ENCODE measurements at regions not wholly inside any gene's neighbourhood (a gene's known extent, or its start where the extent isn't known, plus 50 kb on each side); places are given as distances from the start of the nearest gene placed in this dataset.

DNA sequence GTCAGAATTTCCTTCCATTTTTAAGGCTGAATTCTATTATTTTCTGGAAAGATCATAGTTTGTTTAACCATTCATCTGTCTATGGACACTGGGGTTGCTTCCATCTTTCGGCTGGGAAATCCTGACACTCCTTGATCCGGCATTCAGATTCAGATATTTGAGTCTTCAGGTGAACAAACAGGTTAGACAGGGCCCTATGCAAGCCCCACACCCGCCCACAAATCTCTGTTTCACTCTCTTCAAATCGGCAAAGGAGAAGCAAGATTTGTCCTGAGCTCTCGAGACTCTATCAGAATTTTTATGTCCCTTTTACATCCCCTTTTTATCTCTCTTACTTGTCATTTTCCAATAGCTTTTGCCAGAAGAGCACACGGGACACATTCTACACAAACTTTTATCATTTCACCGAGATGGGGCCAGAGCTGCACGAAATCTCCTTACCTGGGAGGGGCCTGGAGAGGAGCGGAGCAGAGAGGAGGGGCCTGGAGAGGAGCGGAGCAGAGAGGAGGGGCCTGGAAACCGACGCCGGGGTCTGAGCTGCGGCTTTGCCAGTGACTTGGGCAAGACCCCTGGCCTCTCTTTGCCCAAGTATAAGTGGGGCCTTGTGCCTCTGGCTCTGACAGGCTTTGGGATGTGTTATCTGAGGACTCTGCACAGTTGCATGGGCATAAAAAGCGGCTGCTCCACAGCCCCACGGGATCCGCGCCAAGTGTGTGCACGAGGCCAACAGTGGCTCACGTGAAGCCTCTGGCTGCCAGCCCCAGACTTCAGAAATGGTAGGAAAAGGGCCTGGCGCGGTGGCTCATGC, 54.3 kb upstream of the RBFOX3 start:
- ATAC-seq (ENCODE audit: low FRiP score in 2 of 2) (peak; percentile 59 to 83), DNase-seq (peak; percentile 79 to 89)
- peak overlapping the region in 3 of 4 donors; percentile 18 to 21 (median 20) for H3K4me3 ChIP-seq
- no peak for TF ChIP-seq POLR2A (IDR thresholded peaks at IDR 0.05)
- peak in 1 of 2 donors; percentile 25 for TF ChIP-seq POLR2AphosphoS5 (IDR thresholded peaks at IDR 0.05)
- TF ChIP-seq, protein P1, sequence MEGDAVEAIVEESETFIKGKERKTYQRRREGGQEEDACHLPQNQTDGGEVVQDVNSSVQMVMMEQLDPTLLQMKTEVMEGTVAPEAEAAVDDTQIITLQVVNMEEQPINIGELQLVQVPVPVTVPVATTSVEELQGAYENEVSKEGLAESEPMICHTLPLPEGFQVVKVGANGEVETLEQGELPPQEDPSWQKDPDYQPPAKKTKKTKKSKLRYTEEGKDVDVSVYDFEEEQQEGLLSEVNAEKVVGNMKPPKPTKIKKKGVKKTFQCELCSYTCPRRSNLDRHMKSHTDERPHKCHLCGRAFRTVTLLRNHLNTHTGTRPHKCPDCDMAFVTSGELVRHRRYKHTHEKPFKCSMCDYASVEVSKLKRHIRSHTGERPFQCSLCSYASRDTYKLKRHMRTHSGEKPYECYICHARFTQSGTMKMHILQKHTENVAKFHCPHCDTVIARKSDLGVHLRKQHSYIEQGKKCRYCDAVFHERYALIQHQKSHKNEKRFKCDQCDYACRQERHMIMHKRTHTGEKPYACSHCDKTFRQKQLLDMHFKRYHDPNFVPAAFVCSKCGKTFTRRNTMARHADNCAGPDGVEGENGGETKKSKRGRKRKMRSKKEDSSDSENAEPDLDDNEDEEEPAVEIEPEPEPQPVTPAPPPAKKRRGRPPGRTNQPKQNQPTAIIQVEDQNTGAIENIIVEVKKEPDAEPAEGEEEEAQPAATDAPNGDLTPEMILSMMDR (IDR thresholded peaks at IDR 0.05), result no peak
- no peak for TF ChIP-seq EP300 (IDR thresholded peaks at IDR 0.05)
- H3K4me1 ChIP-seq, result peaks cover 0 to 10% (median 5%) of the 10 kb centered on the region in 4 donors
- no peaks in the 10 kb centered on the region for H3K27me3 ChIP-seq
- H3K9me3 ChIP-seq, result peaks cover 0 to 4% (median 2%) of the 10 kb centered on the region in 4 donors
- H3K36me3 ChIP-seq, result no peaks in the 10 kb centered on the region
- WGBS, 2 donors, result 15 to 23% methylated on average over 22 of the region's 22 CpGs
- H3K27ac ChIP-seq, result peak overlapping the region in 3 of 4 donors; percentile 16 to 53 (median 26)

DNA sequence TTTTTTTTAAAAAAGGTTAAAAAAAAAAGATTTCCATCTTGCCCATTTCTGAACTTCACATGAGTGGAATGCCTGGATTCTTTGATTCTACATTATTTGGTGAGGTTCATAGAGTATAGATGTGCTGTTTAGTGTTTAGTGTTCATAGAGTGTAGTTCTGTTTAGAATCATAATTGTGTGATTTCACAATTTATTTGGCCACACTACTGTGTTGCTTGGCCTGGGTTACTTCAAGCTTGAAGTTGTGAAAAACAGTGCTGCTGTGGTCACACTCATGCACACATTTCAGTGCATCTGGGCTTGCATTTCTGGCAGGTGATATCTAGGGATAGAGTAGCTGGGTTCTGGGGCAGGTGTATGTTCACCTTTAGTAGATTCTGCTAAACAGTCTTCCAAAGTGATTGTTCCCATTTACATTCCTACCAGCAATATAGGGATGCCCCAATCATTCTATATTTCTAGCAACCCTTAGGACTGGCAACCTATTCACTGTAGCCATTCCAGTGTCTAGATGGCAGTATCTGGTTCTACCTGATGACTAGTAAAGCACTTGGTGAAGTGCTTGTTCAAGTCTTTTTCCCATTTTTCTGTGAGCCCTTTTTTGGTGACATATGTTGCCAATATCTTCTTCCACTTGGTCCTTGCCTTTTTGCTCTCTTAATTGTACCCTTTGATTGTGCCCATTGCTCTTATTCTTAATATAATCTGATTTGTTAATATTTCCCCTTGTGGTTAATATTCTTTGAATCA, 50.6 kb upstream of the RBFOX3 start:
- Histone ChIP-seq H3K27ac (no peak overlapping the region), H3K4me1 (peaks cover 0 to 15% (median 5%) of the 10 kb centered on the region in 4 donors), H3K4me3 (no peak overlapping the region), H3K36me3 (no peaks in the 10 kb centered on the region), H3K9me3 (peaks cover 0 to 4% (median 2%) of the 10 kb centered on the region in 4 donors), H3K27me3 (no peaks in the 10 kb centered on the region)
- ATAC-seq (ENCODE audit: low FRiP score in 2 of 2) (no peak), DNase-seq (no peak)
- TF ChIP-seq POLR2A (IDR thresholded peaks at IDR 0.05) (no peak), POLR2AphosphoS5 (IDR thresholded peaks at IDR 0.05) (no peak)
- TF ChIP-seq, protein P1 (IDR thresholded peaks at IDR 0.05), result no peak

All from upper lobe of left lung (tissue), 6 donors.